ENCODE measurements at regions not wholly inside any gene's neighbourhood (a gene's known extent, or its start where the extent isn't known, plus 50 kb on each side); places are given as distances from the start of the nearest gene placed in this dataset.

DNA sequence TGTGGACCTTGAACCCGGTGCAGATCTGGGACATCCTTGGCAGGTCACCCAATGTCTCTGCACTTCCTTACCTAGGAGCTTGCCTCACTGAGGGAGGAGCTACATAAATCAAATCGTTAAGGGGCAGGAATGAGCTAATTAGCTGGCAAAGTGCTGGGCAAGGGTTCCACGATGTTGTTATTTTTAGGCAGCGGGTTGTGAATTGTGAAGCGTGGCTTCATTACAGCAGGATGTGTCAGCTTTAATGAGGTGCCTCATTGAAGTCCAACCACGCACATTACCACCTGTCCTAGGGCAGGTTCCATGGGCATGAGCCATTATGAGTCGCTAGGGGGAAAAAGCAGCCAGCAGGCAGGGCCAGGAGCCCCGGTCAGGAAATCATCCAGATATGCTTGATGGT is 127.0 kb upstream of the AGAP1 start:
- WGBS (ENCODE audit: missing lambda C conversion rate) = 54% methylated on average over 8 of the region's 8 CpGs
- no peaks in the 10 kb centered on the region for H3K4me1 ChIP-seq
- no peak overlapping the region for H3K27ac ChIP-seq
- CTCF ChIA-PET = interaction anchor here (0.7 to 1.3 kb wide), 3 partner anchors 12 to 227 kb away, joined by 3 read pairs; no protein-coding TSS in a partner anchor
- POLR2A ChIA-PET = no interaction called here
- no peak overlapping the region for H3K4me2 ChIP-seq
- no peaks in the 10 kb centered on the region for H3K9me3 ChIP-seq
- TF ChIP-seq SMC3 (IDR thresholded peaks at IDR 0.05) (no peak), FOXS1 (CRISPR knock-in tag; IDR thresholded peaks at IDR 0.05) (no peak), RNF2 (IDR thresholded peaks at IDR 0.05; ENCODE audit: borderline replicate concordance, low read depth) (no peak), RFX5 (IDR thresholded peaks at IDR 0.05) (no peak), EHMT2 (IDR thresholded peaks at IDR 0.05; ENCODE audit: low read depth) (no peak), HMGXB4 (CRISPR knock-in tag; IDR thresholded peaks at IDR 0.05; ENCODE audit: borderline replicate concordance) (no peak), MYC (IDR thresholded peaks at IDR 0.05; ENCODE audit: borderline replicate concordance, low read length) (no peak), CBX2 (IDR thresholded peaks at IDR 0.05; ENCODE audit: borderline replicate concordance, low read depth) (no peak), RARB (CRISPR knock-in tag; IDR thresholded peaks at IDR 0.05) (no peak), FOSB (CRISPR knock-in tag; IDR thresholded peaks at IDR 0.05) (no peak)
- DNase-seq (ENCODE audit: low read depth in 1 of 2, low spot score in 1 of 2) = no peak
- FAIRE-seq = no peak
- H3K4me3 ChIP-seq = no peak overlapping the region
- ATAC-seq = no peak

DNA sequence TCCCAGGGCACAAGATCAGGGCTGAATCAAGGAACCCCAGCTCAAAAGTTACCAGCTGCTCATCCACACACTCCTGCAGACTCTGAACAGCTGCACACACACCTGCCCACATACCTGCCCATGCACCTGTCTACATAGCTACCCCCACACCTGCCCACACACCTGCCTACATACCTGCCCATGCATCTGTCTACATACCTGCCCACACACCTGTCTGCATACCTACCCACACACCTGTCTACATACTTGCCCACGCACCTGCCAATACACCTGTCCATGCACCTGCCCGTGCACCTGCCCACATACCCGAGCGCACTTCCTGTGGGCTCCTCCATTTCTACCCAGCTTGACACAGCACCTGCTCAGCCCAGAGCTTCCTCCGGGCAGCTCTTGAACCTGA is 122.8 kb upstream of the AGAP1 start:
- WGBS (ENCODE audit: missing lambda C conversion rate) = 56% methylated on average over 5 of the region's 5 CpGs
- ATAC-seq (no peak), FAIRE-seq (no peak), DNase-seq (ENCODE audit: low read depth in 1 of 2, low spot score in 1 of 2) (no peak)
- Histone ChIP-seq H3K4me1 (no peaks in the 10 kb centered on the region), H3K9me3 (no peaks in the 10 kb centered on the region), H3K4me2 (no peak overlapping the region), H3K27ac (no peak overlapping the region), H3K4me3 (no peak overlapping the region)
- ChIA-PET POLR2A (no interaction called here), CTCF (interaction anchor here (0.8 to 1.6 kb wide), 3 partner anchors 13 to 236 kb away, joined by 3 to 4 read pairs (median 3); no protein-coding TSS in a partner anchor)
- no peak for TF ChIP-seq CHD4 (IDR thresholded peaks at IDR 0.05; ENCODE audit: borderline replicate concordance)
- no peak for TF ChIP-seq ATOH8 (CRISPR knock-in tag; IDR thresholded peaks at IDR 0.05; ENCODE audit: low read depth)

DNA sequence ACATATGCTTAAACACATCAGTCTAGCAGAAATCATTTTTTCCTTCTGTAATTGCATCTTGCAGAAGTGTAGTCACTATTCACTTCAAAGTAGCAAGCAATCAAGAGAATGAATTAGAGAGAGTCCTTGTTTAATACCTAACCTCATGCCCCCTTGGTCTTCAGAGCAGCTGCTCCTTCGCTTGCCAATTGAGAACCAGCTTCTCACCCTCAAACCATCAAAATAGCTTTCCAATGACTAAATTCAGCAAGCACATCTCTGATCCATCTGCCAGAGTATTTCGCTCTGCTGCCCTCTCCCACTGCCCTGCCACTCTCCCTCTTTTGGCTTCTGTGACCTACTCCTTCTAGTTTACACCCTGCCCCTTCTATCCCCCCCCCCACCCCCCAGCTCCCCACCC is 120.7 kb upstream of the AGAP1 start:
- POLR2A ChIA-PET = no interaction called here
- H3K4me3 ChIP-seq = no peak overlapping the region
- ATAC-seq (no peak), DNase-seq (ENCODE audit: low read depth in 1 of 2, low spot score in 1 of 2) (no peak), FAIRE-seq (no peak)
- H3K27ac ChIP-seq = peak overlapping the region in 1 of 2 experiments; percentile 30; a peak in 1 of 6 replicates
- CTCF ChIA-PET = interaction anchor here (1.2 to 1.7 kb wide), 2 partner anchors 222 to 237 kb away, joined by 4 to 5 read pairs; no protein-coding TSS in a partner anchor
- TF ChIP-seq NPAS2 (CRISPR knock-in tag; IDR thresholded peaks at IDR 0.05; ENCODE audit: borderline replicate concordance) = no peak
- TF ChIP-seq TFCP2L1 (CRISPR knock-in tag; IDR thresholded peaks at IDR 0.05) = no peak
- TF ChIP-seq SMC3 (IDR thresholded peaks at IDR 0.05) = no peak
- no peak for TF ChIP-seq RARB (CRISPR knock-in tag; IDR thresholded peaks at IDR 0.05)
- no peak for TF ChIP-seq MAX (IDR thresholded peaks at IDR 0.05)
- TF ChIP-seq, protein P1, sequence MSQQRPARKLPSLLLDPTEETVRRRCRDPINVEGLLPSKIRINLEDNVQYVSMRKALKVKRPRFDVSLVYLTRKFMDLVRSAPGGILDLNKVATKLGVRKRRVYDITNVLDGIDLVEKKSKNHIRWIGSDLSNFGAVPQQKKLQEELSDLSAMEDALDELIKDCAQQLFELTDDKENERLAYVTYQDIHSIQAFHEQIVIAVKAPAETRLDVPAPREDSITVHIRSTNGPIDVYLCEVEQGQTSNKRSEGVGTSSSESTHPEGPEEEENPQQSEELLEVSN (IDR thresholded peaks at IDR 0.05; ENCODE audit: borderline replicate concordance, low read depth) = no peak
- TF ChIP-seq CHD4 (IDR thresholded peaks at IDR 0.05; ENCODE audit: borderline replicate concordance) = no peak
- no peak for TF ChIP-seq RCOR1 (IDR thresholded peaks at IDR 0.05; ENCODE audit: low read depth, low read length)
- no peak for TF ChIP-seq GATA3 (IDR thresholded peaks at IDR 0.05; ENCODE audit: borderline replicate concordance)
- TF ChIP-seq ZC3H11A (IDR thresholded peaks at IDR 0.05) = no peak
- TF ChIP-seq BHLHE40 (IDR thresholded peaks at IDR 0.05; ENCODE audit: low read depth, low read length) = no peak
- no peaks in the 10 kb centered on the region for H3K9me3 ChIP-seq
- H3K4me2 ChIP-seq = no peak overlapping the region
- 44% methylated on average over 2 of the region's 2 CpGs for WGBS (ENCODE audit: missing lambda C conversion rate)
- H3K4me1 ChIP-seq = peaks cover 14% of the 10 kb centered on the region
